GM12878 (cell line): ENCODE measurements at regions not wholly inside any gene's neighbourhood (a gene's known extent, or its start where the extent isn't known, plus 50 kb on each side); places are given as distances from the start of the nearest gene placed in this dataset.
A peak's percentile ranks its signal among the peaks of the same experiment; 100 is the strongest.

Experiments
- ATAC-seq: fragments of 200-7000 bp; cut with Tn5 transposase; 3 replicates; pipeline ENCODE4 v1.9.1; 2020; ENCODE audit warnings: mild to moderate bottlenecking, moderate library complexity
- BruUV-seq: library from RNA; stranded (reverse); fragments of 400-500 nt; replicated peaks from 2 replicates; lab custom pipeline; 2021; lab: Mats Ljungman, UMichigan
- CTCF ChIA-PET: fragments of 300-600 bp; sonication (Branson Sonifier 250); formaldehyde crosslinking; extraction: SDS; loops from one replicate; lab custom pipeline; 2021; ENCODE audit warnings: inconsistent platforms; lab: Yijun Ruan, JAX
- POLR2A ChIA-PET: fragments of 350-600 bp; formaldehyde crosslinking; extraction: SDS; loops from one replicate; lab custom pipeline; 2021; ENCODE audit warnings: inconsistent platforms; lab: Charles Lee
- RAD21 ChIA-PET: fragments of 300-600 bp; sonication (Branson Sonifier 250); formaldehyde crosslinking; loops from one replicate; lab custom pipeline; 2023; ENCODE audit warnings: antibody characterized with exemption; ENCODE audit not compliant: unreplicated experiment; lab: Charles Lee
- SMC1A ChIA-PET: fragments of 300-600 bp; sonication (Branson Sonifier 250); formaldehyde crosslinking; loops from one replicate; lab custom pipeline; 2023; ENCODE audit not compliant: unreplicated experiment, uncharacterized antibody; lab: Charles Lee
- DNase-seq: peaks from one replicate; pipeline ENCODE4 v3.0.0-alpha.2; 2011; ENCODE audit warnings: low read depth, low spot score
- FAIRE-seq: peaks from 3 replicates; lab custom pipeline; 2011; peaks lifted over from hg19 to GRCh38; lab: Jason Lieb, UNC
- H2AFZ ChIP-seq: 2 replicates; pipeline ENCODE4 v1.6.0; 2011; ENCODE audit warnings: low read depth, low read length, control low read depth; ENCODE audit not compliant: control insufficient read depth
- H3K27ac ChIP-seq: 2 replicates; pipeline ENCODE4 v1.5.1; 2011; ENCODE audit warnings: control low read depth; ENCODE audit not compliant: control insufficient read depth, insufficient read depth
- H3K27me3 ChIP-seq, 2 experiments: replicated peaks in 1 of 2; 2 replicates each; pipeline versions ENCODE4 v1.6.0 to v1.6.1; 2011; ENCODE audit warnings: low read length in 1 of 2; ENCODE audit not compliant: control insufficient read depth in 2 of 2, insufficient read depth in 2 of 2
- H3K36me3 ChIP-seq, 2 experiments: 2 replicates each; pipeline ENCODE4 v1.5.1; 2011; ENCODE audit warnings: low read length in 1 of 2; ENCODE audit not compliant: control insufficient read depth in 2 of 2, insufficient read depth in 2 of 2
- H3K4me1 ChIP-seq: 2 replicates; pipeline ENCODE4 v1.6.1; 2011; ENCODE audit warnings: mild to moderate bottlenecking, low read length, moderate library complexity, mixed read lengths; ENCODE audit not compliant: control insufficient read depth, insufficient read depth
- H3K4me2 ChIP-seq: 2 replicates; pipeline ENCODE4 v1.6.0; 2011; ENCODE audit warnings: control low read depth; ENCODE audit not compliant: control insufficient read depth, insufficient read depth
- H3K4me3 ChIP-seq: fragments of 200-600 bp; sonication (generic); 2 replicates; pipeline ENCODE4 v1.5.1; 2016
- H3K79me2 ChIP-seq: 2 replicates; pipeline ENCODE4 v1.6.0; 2011; ENCODE audit warnings: low read length; ENCODE audit not compliant: control insufficient read depth, insufficient read depth
- H3K9ac ChIP-seq: 2 replicates; pipeline ENCODE4 v1.8.0; 2011; ENCODE audit warnings: low read length, control low read depth, mixed read lengths; ENCODE audit not compliant: control insufficient read depth, insufficient read depth
- H3K9me3 ChIP-seq: replicated peaks from 3 replicates; pipeline ENCODE4 v1.5.1; 2011; ENCODE audit warnings: mild to moderate bottlenecking, low read length; ENCODE audit not compliant: control insufficient read depth, insufficient read depth
- H4K20me1 ChIP-seq: 2 replicates; pipeline ENCODE4 v1.6.0; 2011; ENCODE audit not compliant: control insufficient read depth, insufficient read depth
- BACH1 ChIP-seq: fragments of 450-650 bp; IDR thresholded peaks from 2 replicates; pipeline ENCODE4 v1.6.1; 2017; ENCODE audit warnings: mild to moderate bottlenecking, borderline replicate concordance
- CHD4 ChIP-seq: fragments of 200-600 bp; sonication (generic); IDR thresholded peaks from 2 replicates; pipeline ENCODE4 v1.6.1; 2016; ENCODE audit warnings: mild to moderate bottlenecking
- CTCF ChIP-seq, 3 experiments: IDR thresholded peaks in 2 of 3; conservative IDR thresholded peaks in 1 of 3; 2 replicates each; pipeline ENCODE4 v1.5.1; 2011; ENCODE audit warnings: low read depth in 3 of 3, low read length in 3 of 3, mild to moderate bottlenecking in 3 of 3, control low read depth in 2 of 3, moderate library complexity in 2 of 3, inconsistent platforms in 1 of 3, mixed read lengths in 1 of 3; ENCODE audit not compliant: control insufficient read depth in 2 of 3, insufficient read depth in 1 of 3; ENCODE audit errors: extremely low read depth in 1 of 3
- DPF2 ChIP-seq: fragments of 450-650 bp; IDR thresholded peaks from 2 replicates; pipeline ENCODE4 v1.6.1; 2017; ENCODE audit warnings: mild to moderate bottlenecking
- IKZF1 ChIP-seq: fragments of 450-650 bp; conservative IDR thresholded peaks from 2 replicates; pipeline ENCODE4 v1.6.1; 2017; ENCODE audit warnings: antibody characterized with exemption, mild to moderate bottlenecking
- IRF4 ChIP-seq: IDR thresholded peaks from 2 replicates; pipeline ENCODE4 v1.6.1; 2011; ENCODE audit warnings: low read depth, low read length
- KLF5 ChIP-seq: fragments of 450-650 bp; IDR thresholded peaks from 2 replicates; pipeline ENCODE4 v1.6.1; 2014; ENCODE audit warnings: mild to moderate bottlenecking; ENCODE audit not compliant: partially characterized antibody
- NR2C2 ChIP-seq: IDR thresholded peaks from 2 replicates; pipeline ENCODE4 v1.6.1; 2011; ENCODE audit warnings: borderline replicate concordance, low read depth; ENCODE audit not compliant: control insufficient read depth, insufficient read length
- RFX5 ChIP-seq: IDR thresholded peaks from 2 replicates; pipeline ENCODE4 v1.6.1; 2011; ENCODE audit warnings: low read depth, low read length, improper control_type of control experiment
- RUNX3 ChIP-seq: IDR thresholded peaks from 2 replicates; pipeline ENCODE4 v1.6.1; 2012; ENCODE audit warnings: low read length, inconsistent platforms
- SMC3 ChIP-seq: IDR thresholded peaks from 2 replicates; pipeline ENCODE4 v1.6.1; 2011; ENCODE audit warnings: low read length, improper control_type of control experiment, borderline replicate concordance
- YY1 ChIP-seq: IDR thresholded peaks from 2 replicates; pipeline ENCODE4 v1.6.1; 2011; ENCODE audit warnings: low read depth, mild to moderate bottlenecking, low read length
- ZNF207 ChIP-seq: fragments of 450-650 bp; IDR thresholded peaks from 2 replicates; pipeline ENCODE4 v1.6.1; 2014; ENCODE audit warnings: antibody characterized with exemption, mild to moderate bottlenecking, borderline replicate concordance
- ZNF24 ChIP-seq: fragments of 450-650 bp; IDR thresholded peaks from 2 replicates; pipeline ENCODE4 v1.6.1; 2017; ENCODE audit warnings: antibody characterized with exemption, mild to moderate bottlenecking
- WGBS: methylation state at CpG from one replicate; pipeline ENCODE4 v1.1.6; 2016; ENCODE audit warnings: low lambda C conversion rate; ENCODE audit not compliant: insufficient replicate concordance, insufficient coverage; ENCODE audit errors: missing lambda C conversion rate; 5-methylcytosine and 5-hydroxymethylcytosine counted together
- in situ Hi-C: fragments of 300-500 bp; cut with MboI; formaldehyde crosslinking; loops from 9 replicates; pipeline ENCODE4 v1.14.3; 2018; ENCODE audit warnings: mixed read lengths
- intact Hi-C: fragments of 100-400 bp; cut with micrococcal nuclease; formaldehyde crosslinking; loops from one replicate; pipeline ENCODE4 v1.14.2; 2022; ENCODE audit not compliant: unreplicated experiment
- TF ChIP-seq, protein P1 (sequence below): fragments of 450-650 bp; IDR thresholded peaks from 2 replicates; pipeline ENCODE4 v1.6.1; 2018; ENCODE audit warnings: borderline replicate concordance, mild to moderate bottlenecking; ENCODE audit not compliant: partially characterized antibody
- TF ChIP-seq, protein P2 (sequence below): IDR thresholded peaks from 2 replicates; pipeline ENCODE4 v1.6.1; 2012; ENCODE audit warnings: low read depth, low read length, improper control_type of control experiment

- TF ChIP-seq, protein P1, sequence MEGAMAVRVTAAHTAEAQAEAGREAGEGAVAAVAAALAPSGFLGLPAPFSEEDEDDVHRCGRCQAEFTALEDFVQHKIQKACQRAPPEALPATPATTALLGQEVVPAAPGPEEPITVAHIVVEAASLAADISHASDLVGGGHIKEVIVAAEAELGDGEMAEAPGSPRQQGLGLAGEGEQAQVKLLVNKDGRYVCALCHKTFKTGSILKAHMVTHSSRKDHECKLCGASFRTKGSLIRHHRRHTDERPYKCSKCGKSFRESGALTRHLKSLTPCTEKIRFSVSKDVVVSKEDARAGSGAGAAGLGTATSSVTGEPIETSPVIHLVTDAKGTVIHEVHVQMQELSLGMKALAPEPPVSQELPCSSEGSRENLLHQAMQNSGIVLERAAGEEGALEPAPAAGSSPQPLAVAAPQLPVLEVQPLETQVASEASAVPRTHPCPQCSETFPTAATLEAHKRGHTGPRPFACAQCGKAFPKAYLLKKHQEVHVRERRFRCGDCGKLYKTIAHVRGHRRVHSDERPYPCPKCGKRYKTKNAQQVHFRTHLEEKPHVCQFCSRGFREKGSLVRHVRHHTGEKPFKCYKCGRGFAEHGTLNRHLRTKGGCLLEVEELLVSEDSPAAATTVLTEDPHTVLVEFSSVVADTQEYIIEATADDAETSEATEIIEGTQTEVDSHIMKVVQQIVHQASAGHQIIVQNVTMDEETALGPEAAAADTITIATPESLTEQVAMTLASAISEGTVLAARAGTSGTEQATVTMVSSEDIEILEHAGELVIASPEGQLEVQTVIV, result no peak
- TF ChIP-seq IRF4, result no peak
- no peak for TF ChIP-seq KLF5
Measured at GRCh38 chr5:174937201-174938123, 213.1 kb downstream of the MSX2 start (continued).

DNA sequence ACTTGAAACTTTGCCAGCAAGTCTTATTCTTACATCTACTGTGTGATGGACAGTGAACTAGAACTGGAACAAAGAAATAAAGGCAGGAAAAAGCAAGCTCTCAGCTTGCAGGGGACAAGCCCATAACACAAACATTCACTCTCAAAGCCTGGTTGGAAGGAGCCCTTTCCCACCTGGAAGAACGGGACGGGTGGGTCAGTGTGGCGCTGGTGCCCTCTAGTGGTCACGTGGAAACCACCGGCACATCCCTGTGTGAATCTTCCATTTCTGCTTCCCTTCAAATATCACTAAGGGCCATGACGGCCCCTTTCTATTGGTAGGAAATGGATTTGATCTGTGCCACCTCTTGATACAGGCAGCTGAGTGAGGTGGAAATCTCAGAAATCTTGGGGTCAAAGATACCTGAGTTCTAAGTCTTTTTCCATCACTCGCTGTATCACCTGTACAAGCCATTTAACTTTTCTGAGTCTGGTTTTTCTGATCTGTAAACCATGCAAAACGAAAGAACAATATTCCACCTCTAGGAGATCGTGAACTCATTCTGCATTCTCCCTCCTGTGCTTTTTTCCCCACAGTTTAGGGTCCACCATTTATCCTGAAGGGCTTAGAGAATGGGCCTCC is 211.6 kb downstream of the MSX2 start:
- Histone ChIP-seq H3K27ac (no peak overlapping the region), H3K9ac (no peak overlapping the region), H3K4me1 (no peaks in the 10 kb centered on the region), H3K4me2 (no peak overlapping the region), H3K9me3 (no peaks in the 10 kb centered on the region), H3K27me3 (no peaks in the 10 kb centered on the region; a peak in 1 of 4 replicates), H3K4me3 (no peak overlapping the region), H2AFZ (no peak overlapping the region), H4K20me1 (no peaks in the 10 kb centered on the region), H3K79me2 (no peaks in the 10 kb centered on the region), H3K36me3 (no peaks in the 10 kb centered on the region)
- CTCF ChIA-PET, result interaction anchor here (0.7 to 2.0 kb wide), 4 partner anchors 23 to 542 kb away, joined by 3 to 6 read pairs (median 3); no protein-coding TSS in a partner anchor
- RAD21 ChIA-PET, result no interaction called here
- no TSS peak for BruUV-seq
- POLR2A ChIA-PET, result no interaction called here
- FAIRE-seq (peak; percentile 31), ATAC-seq (peak; percentile 80), DNase-seq (no peak)
- 11% methylated on average over 9 of the region's 9 CpGs for WGBS
- SMC1A ChIA-PET, result no interaction called here
- in situ Hi-C loops, result loop anchor here (25.0 kb wide), 1 partner anchor 524 kb away; no protein-coding TSS in a partner anchor
- intact Hi-C loops, result loop anchor here (1.0 to 5.0 kb wide), 3 partner anchors 25 to 609 kb away; no protein-coding TSS in a partner anchor
- TF ChIP-seq CTCF (IDR thresholded peaks at IDR 0.05 in 2 of 3, conservative IDR thresholded peaks at IDR 0.05 in 1 of 3; ENCODE audit: control insufficient read depth in 2 of 3, extremely low read depth in 1 of 3, insufficient read depth in 1 of 3, low read depth in 3 of 3, low read length in 3 of 3) (peak; percentile 84 to 97 (median 88)), IKZF1 (0 out of 2 replicates have a peak, but pooled peaks have one; percentile 31), YY1 (peak; percentile 37; the same call in 1 of the 2 replicates), SMC3 (peak; percentile 62; the same call in 1 of the 2 replicates), NR2C2 (no peak), RFX5 (0 out of 2 replicates have a peak, but pooled peaks have one; percentile 26), RUNX3 (peak; percentile 50), ZNF24 (no peak), DPF2 (no peak), ZNF207 (no peak), CHD4 (no peak), BACH1 (no peak)
- TF ChIP-seq, protein P2, sequence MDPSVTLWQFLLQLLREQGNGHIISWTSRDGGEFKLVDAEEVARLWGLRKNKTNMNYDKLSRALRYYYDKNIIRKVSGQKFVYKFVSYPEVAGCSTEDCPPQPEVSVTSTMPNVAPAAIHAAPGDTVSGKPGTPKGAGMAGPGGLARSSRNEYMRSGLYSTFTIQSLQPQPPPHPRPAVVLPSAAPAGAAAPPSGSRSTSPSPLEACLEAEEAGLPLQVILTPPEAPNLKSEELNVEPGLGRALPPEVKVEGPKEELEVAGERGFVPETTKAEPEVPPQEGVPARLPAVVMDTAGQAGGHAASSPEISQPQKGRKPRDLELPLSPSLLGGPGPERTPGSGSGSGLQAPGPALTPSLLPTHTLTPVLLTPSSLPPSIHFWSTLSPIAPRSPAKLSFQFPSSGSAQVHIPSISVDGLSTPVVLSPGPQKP, result no peak
